Neutrophil (primary cell): ENCODE measurements at regions not wholly inside any gene's neighbourhood (a gene's known extent, or its start where the extent isn't known, plus 50 kb on each side); places are given as distances from the start of the nearest gene placed in this dataset.

Experiments
- H3K27ac ChIP-seq: fragments of 200-600 bp; sonication (generic); 2 replicates; pipeline ENCODE4 v1.5.1; 2016; ENCODE audit warnings: mild to moderate bottlenecking, moderate library complexity
- H3K27me3 ChIP-seq: fragments of 200-600 bp; sonication (generic); 2 replicates; pipeline ENCODE4 v1.6.0; 2016; ENCODE audit warnings: mild to moderate bottlenecking
- H3K36me3 ChIP-seq: fragments of 200-600 bp; sonication (generic); 2 replicates; pipeline ENCODE4 v1.5.1; 2017
- H3K4me1 ChIP-seq, 2 experiments: fragments of 200-600 bp in 1 of 2; sonication (generic) in 1 of 2; 1 replicate in 1 of 2; 2 replicates in 1 of 2; pipeline versions ENCODE4 v1.5.1 to v1.6.1; 2013 to 2016; ENCODE audit warnings: low read depth in 1 of 2, low read length in 1 of 2, mild to moderate bottlenecking in 1 of 2, moderate library complexity in 1 of 2; ENCODE audit not compliant: control insufficient read depth in 1 of 2, insufficient read depth in 1 of 2
- H3K4me3 ChIP-seq, 2 experiments: fragments of 200-600 bp in 1 of 2; sonication (generic) in 1 of 2; 1 replicate in 1 of 2; 2 replicates in 1 of 2; pipeline ENCODE4 v1.5.1; 2013 to 2016; ENCODE audit warnings: low read depth in 1 of 2, low read length in 1 of 2, mild to moderate bottlenecking in 1 of 2, moderate library complexity in 1 of 2
- H3K9me3 ChIP-seq: fragments of 200-600 bp; sonication (generic); 2 replicates; pipeline ENCODE4 v1.5.1; 2016
- TF ChIP-seq, protein P1 (sequence below): fragments of 200-600 bp; sonication (generic); IDR thresholded peaks from 2 replicates; pipeline ENCODE4 v1.5.1; 2016; ENCODE audit warnings: antibody characterized with exemption

GRCh38 chr20:57964011-57964862 is 254.4 kb upstream of the PMEPA1 start:
- TF ChIP-seq, protein P1, sequence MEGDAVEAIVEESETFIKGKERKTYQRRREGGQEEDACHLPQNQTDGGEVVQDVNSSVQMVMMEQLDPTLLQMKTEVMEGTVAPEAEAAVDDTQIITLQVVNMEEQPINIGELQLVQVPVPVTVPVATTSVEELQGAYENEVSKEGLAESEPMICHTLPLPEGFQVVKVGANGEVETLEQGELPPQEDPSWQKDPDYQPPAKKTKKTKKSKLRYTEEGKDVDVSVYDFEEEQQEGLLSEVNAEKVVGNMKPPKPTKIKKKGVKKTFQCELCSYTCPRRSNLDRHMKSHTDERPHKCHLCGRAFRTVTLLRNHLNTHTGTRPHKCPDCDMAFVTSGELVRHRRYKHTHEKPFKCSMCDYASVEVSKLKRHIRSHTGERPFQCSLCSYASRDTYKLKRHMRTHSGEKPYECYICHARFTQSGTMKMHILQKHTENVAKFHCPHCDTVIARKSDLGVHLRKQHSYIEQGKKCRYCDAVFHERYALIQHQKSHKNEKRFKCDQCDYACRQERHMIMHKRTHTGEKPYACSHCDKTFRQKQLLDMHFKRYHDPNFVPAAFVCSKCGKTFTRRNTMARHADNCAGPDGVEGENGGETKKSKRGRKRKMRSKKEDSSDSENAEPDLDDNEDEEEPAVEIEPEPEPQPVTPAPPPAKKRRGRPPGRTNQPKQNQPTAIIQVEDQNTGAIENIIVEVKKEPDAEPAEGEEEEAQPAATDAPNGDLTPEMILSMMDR = no peak
- Histone ChIP-seq H3K36me3 (no peaks in the 10 kb centered on the region), H3K27me3 (no peaks in the 10 kb centered on the region), H3K9me3 (no peaks in the 10 kb centered on the region), H3K4me3 (no peak overlapping the region), H3K27ac (no peak overlapping the region), H3K4me1 (no peaks in the 10 kb centered on the region)

- H3K36me3 ChIP-seq = no peaks in the 10 kb centered on the region
Measured at GRCh38 chr20:57960803-57961575, 251.2 kb upstream of the PMEPA1 start.

DNA sequence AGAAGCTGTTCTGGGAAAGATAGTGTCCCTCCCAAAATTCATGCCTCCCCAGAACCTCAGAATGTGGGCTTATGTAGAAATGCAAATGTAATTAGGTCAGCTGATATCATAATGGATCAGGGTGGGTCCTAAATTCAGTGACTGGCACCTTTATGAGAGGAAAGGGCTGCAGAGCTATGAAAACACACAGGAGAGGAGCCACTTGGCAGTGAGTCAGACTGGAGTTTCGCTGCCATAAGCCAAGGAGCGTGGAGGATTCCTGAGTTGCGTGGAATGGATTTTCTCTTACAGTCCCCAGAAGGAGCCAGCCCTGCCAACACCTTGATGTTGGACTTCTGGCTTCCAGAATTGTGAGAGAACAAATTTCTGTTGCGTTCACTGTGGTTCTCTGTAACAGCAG is 249.8 kb upstream of the PMEPA1 start:
- no peak overlapping the region for H3K27ac ChIP-seq
- TF ChIP-seq, protein P1 = no peak
- no peaks in the 10 kb centered on the region for H3K4me1 ChIP-seq
- H3K36me3 ChIP-seq = no peaks in the 10 kb centered on the region
- H3K4me3 ChIP-seq = no peak overlapping the region
- no peaks in the 10 kb centered on the region for H3K27me3 ChIP-seq
- H3K9me3 ChIP-seq = no peaks in the 10 kb centered on the region

More at GRCh38 chr20:57960803-57961575, 251.2 kb upstream of the PMEPA1 start:
- Histone ChIP-seq H3K9me3 (no peaks in the 10 kb centered on the region), H3K27me3 (no peaks in the 10 kb centered on the region), H3K27ac (no peak overlapping the region), H3K4me1 (no peaks in the 10 kb centered on the region), H3K4me3 (no peak overlapping the region)
- TF ChIP-seq, protein P1 = no peak

- H3K27me3 ChIP-seq = no peaks in the 10 kb centered on the region
- H3K4me1 ChIP-seq = no peaks in the 10 kb centered on the region
- no peak overlapping the region for H3K27ac ChIP-seq
- no peak overlapping the region for H3K4me3 ChIP-seq
- H3K9me3 ChIP-seq = no peaks in the 10 kb centered on the region
- TF ChIP-seq, protein P1 = no peak
- H3K36me3 ChIP-seq = no peaks in the 10 kb centered on the region
Measured at GRCh38 chr20:57959018-57959417, 249.2 kb upstream of the PMEPA1 start.

DNA sequence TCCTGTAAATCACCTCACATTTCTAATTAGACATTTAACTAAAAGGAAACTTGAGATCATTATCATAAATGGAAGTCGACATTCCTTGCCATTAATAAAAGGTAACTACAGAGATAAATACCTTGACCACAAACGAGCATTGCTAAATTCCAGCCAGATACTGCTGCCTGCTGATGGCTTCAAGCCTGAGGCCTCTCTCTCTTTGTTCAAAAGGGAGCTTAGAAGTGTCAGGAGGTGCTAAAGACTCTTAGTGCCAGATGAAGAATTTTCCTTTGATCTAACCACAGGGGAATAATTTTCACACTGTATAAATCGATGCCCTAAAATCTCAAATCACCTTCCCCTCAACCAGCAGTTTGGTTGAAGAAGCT is 248.2 kb upstream of the PMEPA1 start:
- TF ChIP-seq, protein P1 = no peak
- H3K9me3 ChIP-seq = no peaks in the 10 kb centered on the region

More for the DNA sequence above, 248.2 kb upstream of the PMEPA1 start:
- Histone ChIP-seq H3K4me1 (no peaks in the 10 kb centered on the region), H3K4me3 (no peak overlapping the region), H3K36me3 (no peaks in the 10 kb centered on the region), H3K27ac (no peak overlapping the region), H3K27me3 (no peaks in the 10 kb centered on the region)
